Stimulated activated CD4-positive, alpha-beta T cell treated with anti-CD3 and anti-CD28 coated beads, Interleukin-15, amount 100 ng/mL, for 24 hours (primary cell): ENCODE measurements at regions not wholly inside any gene's neighbourhood (a gene's known extent, or its start where the extent isn't known, plus 50 kb on each side); places are given as distances from the start of the nearest gene placed in this dataset.

ENCODE experiments used
- DNase-seq: peaks from one replicate; pipeline ENCODE4 v3.0.0-alpha.2; 2020

GRCh38 chr5:124087752-124088151, 575.8 kb downstream of the CSNK1G3 start:
- no peak for DNase-seq

GRCh38 chr5:124080256-124080655, 568.3 kb downstream of the CSNK1G3 start:
- no peak for DNase-seq

- DNase-seq, result no peak
Observed at GRCh38 chr5:124079062-124079461, 567.1 kb downstream of the CSNK1G3 start.

- DNase-seq, result no peak
Observed at GRCh38 chr5:124074500-124074899, 562.5 kb downstream of the CSNK1G3 start.

GRCh38 chr5:124072570-124072969, 560.6 kb downstream of the CSNK1G3 start:
- no peak for DNase-seq

- no peak for DNase-seq
Observed at GRCh38 chr5:124071039-124071438, 559.1 kb downstream of the CSNK1G3 start.

GRCh38 chr5:124065508-124065907, 553.5 kb downstream of the CSNK1G3 start:
- no peak for DNase-seq

GRCh38 chr5:124064956-124065355, 553.0 kb downstream of the CSNK1G3 start:
- DNase-seq, result no peak

GRCh38 chr5:124061663-124062062, 549.7 kb downstream of the CSNK1G3 start:
- no peak for DNase-seq

GRCh38 chr5:124061068-124061430, 549.1 kb downstream of the CSNK1G3 start:
- DNase-seq, result no peak

GRCh38 chr5:124060413-124061067, 548.6 kb downstream of the CSNK1G3 start:
- no peak for DNase-seq

GRCh38 chr5:124060011-124060410, 548.0 kb downstream of the CSNK1G3 start:
- DNase-seq, result no peak

- no peak for DNase-seq
Observed at GRCh38 chr5:124059200-124059599, 547.2 kb downstream of the CSNK1G3 start.

GRCh38 chr5:124057724-124058231, 545.8 kb downstream of the CSNK1G3 start:
- DNase-seq, result no peak

- DNase-seq, result no peak
Observed at GRCh38 chr5:124056991-124057723, 545.2 kb downstream of the CSNK1G3 start.

- no peak for DNase-seq
Observed at GRCh38 chr5:124056326-124056990, 544.5 kb downstream of the CSNK1G3 start.

GRCh38 chr5:124055751-124056150, 543.8 kb downstream of the CSNK1G3 start:
- no peak for DNase-seq

GRCh38 chr5:124054564-124054963, 542.6 kb downstream of the CSNK1G3 start:
- no peak for DNase-seq

- DNase-seq, result no peak
Observed at GRCh38 chr5:124053340-124053739, 541.4 kb downstream of the CSNK1G3 start.

GRCh38 chr5:124052201-124052600, 540.2 kb downstream of the CSNK1G3 start:
- DNase-seq, result no peak

GRCh38 chr5:124050120-124050770, 538.3 kb downstream of the CSNK1G3 start:
- no peak for DNase-seq

- no peak for DNase-seq
Observed at GRCh38 chr5:124045412-124045811, 533.4 kb downstream of the CSNK1G3 start.

GRCh38 chr5:124044613-124045012, 532.6 kb downstream of the CSNK1G3 start:
- no peak for DNase-seq
